Neural cell (in vitro differentiated cells): ENCODE measurements at regions not wholly inside any gene's neighbourhood (a gene's known extent, or its start where the extent isn't known, plus 50 kb on each side); places are given as distances from the start of the nearest gene placed in this dataset.

Source experiments
- H2AFZ ChIP-seq: fragments of 200-600, 300-800 bp; sonication (generic), shearing (Covaris generic); 2 replicates; pipeline ENCODE4 v1.6.0; 2014; ENCODE audit warnings: low read depth, mild to moderate bottlenecking, antibody characterized with exemption, low read length, moderate library complexity
- H3F3A ChIP-seq: fragments of 200-600 bp; shearing (Covaris generic); 2 replicates; pipeline ENCODE4 v1.6.1; 2016; ENCODE audit warnings: mild to moderate bottlenecking, moderate library complexity, mixed read lengths, antibody characterized with exemption, low read length; ENCODE audit not compliant: insufficient read depth, poor library complexity, severe bottlenecking
- H3K27ac ChIP-seq: fragments of 200-600, 300-800 bp; sonication (generic), shearing (Covaris generic); 2 replicates; pipeline ENCODE4 v1.5.1; 2014; ENCODE audit warnings: mild to moderate bottlenecking, low read length, moderate library complexity
- H3K27me3 ChIP-seq: fragments of 300-800, 200-600 bp; sonication (generic), shearing (Covaris generic); 2 replicates; pipeline ENCODE4 v1.6.0; 2014; ENCODE audit warnings: mild to moderate bottlenecking, low read depth, low read length, moderate library complexity; ENCODE audit not compliant: insufficient read depth
- H3K36me3 ChIP-seq: fragments of 300-800, 200-600 bp; sonication (generic), shearing (Covaris generic); 2 replicates; pipeline ENCODE4 v1.5.1; 2014; ENCODE audit warnings: mild to moderate bottlenecking, antibody characterized with exemption, low read length, moderate library complexity; ENCODE audit not compliant: insufficient read depth
- H3K4me2 ChIP-seq: fragments of 300-800, 200-600 bp; sonication (generic), shearing (Covaris generic); 2 replicates; pipeline ENCODE4 v1.6.0; 2014; ENCODE audit warnings: mild to moderate bottlenecking, low read length
- H3K4me3 ChIP-seq: fragments of 300-800, 200-600 bp; sonication (generic), shearing (Covaris generic); 2 replicates; pipeline ENCODE4 v1.5.1; 2014; ENCODE audit warnings: mild to moderate bottlenecking, low read length, moderate library complexity
- H3K79me2 ChIP-seq: fragments of 200-600 bp; shearing (Covaris generic); replicated peaks from 2 replicates; pipeline ENCODE4 v1.6.0; 2014; ENCODE audit warnings: mild to moderate bottlenecking, low read length, moderate library complexity; ENCODE audit not compliant: insufficient read depth
- H3K9ac ChIP-seq: fragments of 300-800, 200-600 bp; sonication (generic), shearing (Covaris generic); 2 replicates; pipeline ENCODE4 v1.6.1; 2016; ENCODE audit warnings: mild to moderate bottlenecking, low read length, mixed read lengths
- H3K9me2 ChIP-seq: fragments of 200-600 bp; shearing (Covaris generic); 2 replicates; pipeline ENCODE4 v1.6.1; 2016; ENCODE audit warnings: mild to moderate bottlenecking, low read length, mixed read lengths; ENCODE audit not compliant: insufficient read depth
- H3K9me3 ChIP-seq: fragments of 200-600, 300-800 bp; sonication (generic), shearing (Covaris generic); 2 replicates; pipeline ENCODE4 v1.6.1; 2016; ENCODE audit warnings: mild to moderate bottlenecking, mixed run types, low read length, moderate library complexity, mixed read lengths
- H4K20me1 ChIP-seq: fragments of 200-600 bp; shearing (Covaris generic); 2 replicates; pipeline ENCODE4 v1.6.1; 2016; ENCODE audit warnings: mild to moderate bottlenecking, mixed run types; ENCODE audit not compliant: insufficient read depth
- EP300 ChIP-seq: fragments of 450-650 bp; conservative IDR thresholded peaks from 2 replicates; pipeline ENCODE4 v1.6.1; 2014; ENCODE audit warnings: antibody characterized with exemption, mild to moderate bottlenecking, moderate library complexity; ENCODE audit not compliant: poor library complexity, severe bottlenecking
- EZH2 ChIP-seq: fragments of 200-600, 300-800 bp; shearing (Covaris generic), sonication (generic); IDR thresholded peaks from 2 replicates; pipeline ENCODE4 v1.6.1; 2014; ENCODE audit warnings: antibody characterized with exemption, low read length, borderline replicate concordance, mild to moderate bottlenecking; ENCODE audit not compliant: insufficient read depth, poor library complexity, severe bottlenecking
- MXI1 ChIP-seq: fragments of 450-650 bp; conservative IDR thresholded peaks from 2 replicates; pipeline ENCODE4 v1.6.1; 2014; ENCODE audit warnings: antibody characterized with exemption, mild to moderate bottlenecking; ENCODE audit not compliant: poor library complexity, severe bottlenecking
- POLR2AphosphoS5 ChIP-seq: IDR thresholded peaks from 2 replicates; pipeline ENCODE4 v1.6.1; 2012
- RAD21 ChIP-seq: fragments of 450-650 bp; conservative IDR thresholded peaks from 2 replicates; pipeline ENCODE4 v1.6.1; 2014; ENCODE audit warnings: antibody characterized with exemption, mild to moderate bottlenecking, moderate library complexity
- REST ChIP-seq: IDR thresholded peaks from 2 replicates; pipeline ENCODE4 v1.6.1; 2012; ENCODE audit warnings: borderline replicate concordance
- SMC3 ChIP-seq: fragments of 450-650 bp; conservative IDR thresholded peaks from 2 replicates; pipeline ENCODE4 v1.6.1; 2014; ENCODE audit warnings: antibody characterized with exemption, mild to moderate bottlenecking, moderate library complexity; ENCODE audit not compliant: poor library complexity
- TAF1 ChIP-seq: IDR thresholded peaks from 2 replicates; pipeline ENCODE4 v1.6.1; 2012; ENCODE audit warnings: low read depth
- TF ChIP-seq, protein P1 (sequence below): fragments of 450-650 bp; IDR thresholded peaks from 2 replicates; pipeline ENCODE4 v1.5.1; 2014; ENCODE audit warnings: antibody characterized with exemption, mild to moderate bottlenecking, moderate library complexity; ENCODE audit not compliant: poor library complexity, severe bottlenecking

DNA sequence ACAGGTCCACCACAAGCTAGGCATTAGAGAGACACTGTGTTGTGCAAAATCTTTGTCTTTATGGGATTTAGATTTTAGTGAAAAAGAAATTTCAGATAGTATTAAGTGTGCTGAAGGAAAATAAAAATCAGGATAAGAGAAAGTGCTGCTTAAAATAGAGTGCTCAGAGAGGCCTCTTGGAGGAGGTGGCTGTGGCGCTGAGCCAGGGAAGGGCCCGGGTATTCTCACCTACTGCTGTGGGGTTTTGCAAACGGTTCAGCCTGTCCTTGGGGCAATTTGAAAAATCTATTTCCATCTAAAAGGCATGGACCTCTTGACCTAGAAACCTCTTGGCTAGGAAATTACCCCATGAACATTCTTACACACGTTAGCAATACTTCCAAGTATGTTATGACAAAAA lies 267.7 kb downstream of the TJP1 start:
- H3K4me2 ChIP-seq, result no peak overlapping the region
- H3K79me2 ChIP-seq, result no peaks in the 10 kb centered on the region
- no peaks in the 10 kb centered on the region for H3K9me3 ChIP-seq
- no peak overlapping the region for H3K4me3 ChIP-seq
- no peak overlapping the region for H2AFZ ChIP-seq
- no peaks in the 10 kb centered on the region for H3K27me3 ChIP-seq
- H3K36me3 ChIP-seq, result no peaks in the 10 kb centered on the region
- no peak overlapping the region for H3K9ac ChIP-seq
- TF ChIP-seq EP300, result no peak
- no peak for TF ChIP-seq REST
- TF ChIP-seq MXI1, result no peak
- TF ChIP-seq SMC3, result no peak
- TF ChIP-seq TAF1, result no peak
- TF ChIP-seq POLR2AphosphoS5, result no peak
- no peak for TF ChIP-seq RAD21
- TF ChIP-seq, protein P1, sequence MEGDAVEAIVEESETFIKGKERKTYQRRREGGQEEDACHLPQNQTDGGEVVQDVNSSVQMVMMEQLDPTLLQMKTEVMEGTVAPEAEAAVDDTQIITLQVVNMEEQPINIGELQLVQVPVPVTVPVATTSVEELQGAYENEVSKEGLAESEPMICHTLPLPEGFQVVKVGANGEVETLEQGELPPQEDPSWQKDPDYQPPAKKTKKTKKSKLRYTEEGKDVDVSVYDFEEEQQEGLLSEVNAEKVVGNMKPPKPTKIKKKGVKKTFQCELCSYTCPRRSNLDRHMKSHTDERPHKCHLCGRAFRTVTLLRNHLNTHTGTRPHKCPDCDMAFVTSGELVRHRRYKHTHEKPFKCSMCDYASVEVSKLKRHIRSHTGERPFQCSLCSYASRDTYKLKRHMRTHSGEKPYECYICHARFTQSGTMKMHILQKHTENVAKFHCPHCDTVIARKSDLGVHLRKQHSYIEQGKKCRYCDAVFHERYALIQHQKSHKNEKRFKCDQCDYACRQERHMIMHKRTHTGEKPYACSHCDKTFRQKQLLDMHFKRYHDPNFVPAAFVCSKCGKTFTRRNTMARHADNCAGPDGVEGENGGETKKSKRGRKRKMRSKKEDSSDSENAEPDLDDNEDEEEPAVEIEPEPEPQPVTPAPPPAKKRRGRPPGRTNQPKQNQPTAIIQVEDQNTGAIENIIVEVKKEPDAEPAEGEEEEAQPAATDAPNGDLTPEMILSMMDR, result no peak
- TF ChIP-seq EZH2, result no peak
- H3F3A ChIP-seq, result no peaks in the 10 kb centered on the region
- no peaks in the 10 kb centered on the region for H4K20me1 ChIP-seq
- no peak overlapping the region for H3K27ac ChIP-seq
- H3K9me2 ChIP-seq, result no peaks in the 10 kb centered on the region

- no peaks in the 10 kb centered on the region for H3K36me3 ChIP-seq
- H3K9me2 ChIP-seq, result no peaks in the 10 kb centered on the region
- H3K9me3 ChIP-seq, result no peaks in the 10 kb centered on the region
- TF ChIP-seq MXI1, result no peak
- TF ChIP-seq, protein P1, result no peak
- TF ChIP-seq TAF1, result no peak
- no peak for TF ChIP-seq SMC3
- no peak for TF ChIP-seq EP300
- no peak for TF ChIP-seq POLR2AphosphoS5
- no peak for TF ChIP-seq RAD21
- TF ChIP-seq REST, result no peak
- no peak for TF ChIP-seq EZH2
- no peak overlapping the region for H2AFZ ChIP-seq
- H3K27ac ChIP-seq, result no peak overlapping the region
- H3K4me3 ChIP-seq, result no peak overlapping the region
- no peak overlapping the region for H3K4me2 ChIP-seq
- H3F3A ChIP-seq, result no peaks in the 10 kb centered on the region
- no peaks in the 10 kb centered on the region for H4K20me1 ChIP-seq
- H3K79me2 ChIP-seq, result no peaks in the 10 kb centered on the region
- H3K27me3 ChIP-seq, result no peaks in the 10 kb centered on the region
- no peak overlapping the region for H3K9ac ChIP-seq
Measured at GRCh38 chr15:29550834-29551465, 271.3 kb downstream of the TJP1 start.
